GM21717 (cell line): ENCODE measurements at regions not wholly inside any gene's neighbourhood (a gene's known extent, or its start where the extent isn't known, plus 50 kb on each side); places are given as distances from the start of the nearest gene placed in this dataset.

Source experiments
- ATAC-seq: cut with Tn5 transposase; IDR thresholded peaks from one replicate; pipeline ENCODE4 v1.9.1; 2021; ENCODE audit warnings: mild to moderate bottlenecking, moderate library complexity; ENCODE audit not compliant: unreplicated experiment

- no peak for ATAC-seq
These were observed 131.6 kb upstream of the BMP4 start for GRCh38 chr14:54088271-54088670.

GRCh38 chr14:54090274-54090673 lies 133.6 kb upstream of the BMP4 start:
- ATAC-seq = no peak

- ATAC-seq = no peak
These were observed 138.1 kb upstream of the BMP4 start for GRCh38 chr14:54094765-54095164.

- no peak for ATAC-seq
These were observed 141.9 kb upstream of the BMP4 start for GRCh38 chr14:54098536-54098935.

GRCh38 chr14:54102051-54102456 lies 145.4 kb upstream of the BMP4 start:
- no peak for ATAC-seq

- ATAC-seq = no peak
These were observed 145.9 kb upstream of the BMP4 start for GRCh38 chr14:54102530-54102929.

- ATAC-seq = no peak
These were observed 148.0 kb upstream of the BMP4 start for GRCh38 chr14:54104601-54105145.

- ATAC-seq = no peak
These were observed 148.8 kb upstream of the BMP4 start for GRCh38 chr14:54105406-54105805.

GRCh38 chr14:54105898-54106297 lies 149.3 kb upstream of the BMP4 start:
- no peak for ATAC-seq

- no peak for ATAC-seq
These were observed 150.2 kb upstream of the BMP4 start for GRCh38 chr14:54106661-54107377.

- ATAC-seq = no peak
These were observed 152.2 kb upstream of the BMP4 start for GRCh38 chr14:54108481-54109471.

GRCh38 chr14:54109521-54110120 lies 153.0 kb upstream of the BMP4 start:
- ATAC-seq = no peak

GRCh38 chr14:54114941-54115340 lies 158.3 kb upstream of the BMP4 start:
- no peak for ATAC-seq

- no peak for ATAC-seq
These were observed 159.7 kb upstream of the BMP4 start for GRCh38 chr14:54116198-54116885.

- ATAC-seq = no peak
These were observed 160.3 kb upstream of the BMP4 start for GRCh38 chr14:54116972-54117371.

GRCh38 chr14:54117396-54117795 lies 160.8 kb upstream of the BMP4 start:
- ATAC-seq = no peak

GRCh38 chr14:54117924-54118323 lies 161.3 kb upstream of the BMP4 start:
- ATAC-seq = no peak

- ATAC-seq = no peak
These were observed 163.6 kb upstream of the BMP4 start for GRCh38 chr14:54120260-54120659.

GRCh38 chr14:54121466-54122027 lies 164.9 kb upstream of the BMP4 start:
- ATAC-seq = no peak

- no peak for ATAC-seq
These were observed 167.2 kb upstream of the BMP4 start for GRCh38 chr14:54123841-54124240.
